Urinary bladder (tissue), 3 donors: ENCODE measurements at regions not wholly inside any gene's neighbourhood (a gene's known extent, or its start where the extent isn't known, plus 50 kb on each side); places are given as distances from the start of the nearest gene placed in this dataset.
"Not testable (repeated sequence)": the region's sequence is repeated elsewhere in the genome, so short reads cannot be mapped to it uniquely, and the experiment has no call there.

ENCODE experiments used
- DNase-seq: peaks from one replicate; pipeline ENCODE4 v3.0.0-alpha.2; 2015; ENCODE audit errors: extremely low spot score
- H3K27ac ChIP-seq: one replicate; pipeline ENCODE4 v1.5.1; 2013; ENCODE audit warnings: low read depth, mild to moderate bottlenecking, moderate library complexity
- H3K36me3 ChIP-seq: one replicate; pipeline ENCODE4 v1.6.1; 2013; ENCODE audit warnings: mild to moderate bottlenecking, moderate library complexity; ENCODE audit not compliant: insufficient read depth
- H3K4me1 ChIP-seq: one replicate; pipeline ENCODE4 v1.6.1; 2013; ENCODE audit warnings: mild to moderate bottlenecking, moderate library complexity; ENCODE audit not compliant: insufficient read depth
- H3K4me3 ChIP-seq: one replicate; pipeline ENCODE4 v1.5.1; 2013; ENCODE audit warnings: low read depth, low read length
- WGBS: extraction: QIAGEN DNeasy Blood & Tissue Kit; methylation state at CpG from one replicate; pipeline ENCODE4 v1.1.7; 2013; 5-methylcytosine and 5-hydroxymethylcytosine counted together
- donor health status: healthy with polysubstance abuse.
- donor health status: healthy.

DNA sequence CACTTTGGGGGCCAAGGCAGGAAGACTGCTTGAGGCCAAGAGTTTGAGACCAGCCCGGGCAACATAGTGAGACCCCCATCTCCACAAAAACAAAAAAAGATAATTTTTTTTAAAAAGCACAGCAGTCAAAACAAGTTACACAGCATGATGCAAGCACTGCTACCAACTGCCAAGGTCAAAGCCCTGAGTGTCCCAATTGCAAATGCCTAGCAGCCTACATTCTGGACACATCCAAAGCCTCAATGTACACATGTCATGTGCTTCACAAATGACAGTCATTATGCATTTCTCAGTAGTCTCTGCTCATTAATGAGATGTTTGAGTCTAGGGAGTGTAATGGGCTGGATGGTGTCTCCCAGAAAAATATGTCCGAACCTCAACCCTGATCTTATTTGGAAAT lies 113.7 kb upstream of the CCND2 start:
- DNase-seq, result no peak
- H3K36me3 ChIP-seq, result no peaks in the 10 kb centered on the region
- H3K27ac ChIP-seq, result no peak overlapping the region
- H3K4me1 ChIP-seq, result no peaks in the 10 kb centered on the region
- 92% methylated on average over 2 of the region's 2 CpGs for WGBS
- no peak overlapping the region for H3K4me3 ChIP-seq

DNA sequence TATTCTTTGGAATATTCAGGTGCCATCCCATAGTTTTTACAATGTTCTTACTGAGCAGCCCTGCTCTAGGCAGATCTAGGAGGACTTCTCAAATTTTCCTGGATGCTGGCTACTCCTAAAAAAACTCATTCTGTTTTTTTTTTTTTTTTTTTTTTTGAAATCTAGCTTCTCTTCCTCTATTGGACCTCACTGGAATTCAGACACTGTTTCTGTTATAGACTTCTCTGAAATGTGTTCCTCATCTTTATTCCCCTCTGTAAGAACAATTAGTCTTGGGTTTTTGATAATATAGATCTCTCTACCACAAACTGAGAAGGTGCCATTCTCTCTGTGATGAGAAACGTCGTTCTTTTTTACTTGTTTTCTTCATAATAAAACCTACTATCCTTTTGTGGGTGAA lies 115.3 kb upstream of the CCND2 start:
- Histone ChIP-seq H3K27ac (no peak overlapping the region), H3K4me3 (no peak overlapping the region), H3K36me3 (no peaks in the 10 kb centered on the region), H3K4me1 (no peaks in the 10 kb centered on the region)
- WGBS, result 86% methylated on average over 2 of the region's 2 CpGs
- DNase-seq, result no peak

DNA sequence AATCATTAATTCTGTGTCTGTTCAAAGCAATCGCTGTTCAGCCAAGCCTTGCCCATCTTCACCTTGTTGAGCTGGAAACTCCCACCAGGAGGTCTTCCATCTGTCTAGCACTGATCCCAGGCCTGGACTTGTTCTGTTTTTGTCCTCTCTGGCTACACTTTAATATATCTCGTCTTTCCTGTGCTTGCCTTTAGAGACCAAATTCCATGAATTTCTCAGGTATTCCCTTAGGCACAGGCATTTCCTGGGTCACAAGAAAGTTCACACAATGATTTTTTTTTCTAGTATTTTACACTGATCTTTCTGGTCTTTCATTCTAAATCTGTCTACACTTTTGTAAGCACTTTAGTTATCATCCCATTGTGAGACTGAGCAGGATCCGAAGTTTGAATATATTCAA lies 116.4 kb upstream of the CCND2 start:
- H3K4me3 ChIP-seq, result no peak overlapping the region
- no peak for DNase-seq
- H3K4me1 ChIP-seq, result no peaks in the 10 kb centered on the region
- 72% methylated on average over 3 of the region's 3 CpGs for WGBS
- H3K36me3 ChIP-seq, result no peaks in the 10 kb centered on the region
- no peak overlapping the region for H3K27ac ChIP-seq

- 93% methylated on average over 2 of the region's 2 CpGs for WGBS
- H3K4me1 ChIP-seq, result no peaks in the 10 kb centered on the region
- H3K27ac ChIP-seq, result no peak overlapping the region
- no peak for DNase-seq
- no peaks in the 10 kb centered on the region for H3K36me3 ChIP-seq
- no peak overlapping the region for H3K4me3 ChIP-seq
These were observed 117.2 kb upstream of the CCND2 start for GRCh38 chr12:4156317-4156716.

DNA sequence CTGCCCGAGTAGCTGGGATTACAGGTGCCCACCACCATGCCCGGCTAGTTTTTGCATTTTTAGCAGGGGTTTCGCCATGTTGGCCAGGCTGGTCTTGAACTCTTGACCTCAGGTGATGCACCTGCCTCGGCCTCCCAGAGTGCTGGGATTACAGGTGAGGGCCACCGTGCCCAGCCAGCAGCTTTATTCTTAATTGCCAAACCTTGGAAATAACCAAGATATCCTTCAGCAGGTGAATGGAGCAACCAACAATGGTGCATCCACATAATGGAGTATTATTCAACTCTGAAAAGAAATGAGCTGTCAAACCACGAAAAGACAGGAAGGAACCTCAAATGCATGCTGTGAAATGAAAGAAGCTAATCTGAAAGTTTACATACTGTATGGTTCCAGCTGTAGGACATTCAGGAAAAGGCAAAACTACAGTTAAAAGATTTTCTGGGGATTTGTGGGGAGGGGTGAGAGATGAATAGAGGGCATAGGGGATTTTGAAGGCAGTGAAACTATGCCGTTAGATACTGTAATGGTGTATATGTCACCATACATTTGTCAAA lies 118.8 kb upstream of the CCND2 start:
- H3K4me3 ChIP-seq, result no peak overlapping the region
- 89% methylated on average over 7 of the region's 7 CpGs for WGBS
- H3K36me3 ChIP-seq, result no peaks in the 10 kb centered on the region
- no peak overlapping the region for H3K27ac ChIP-seq
- DNase-seq, result no peak
- no peaks in the 10 kb centered on the region for H3K4me1 ChIP-seq

GRCh38 chr12:4153343-4153892 lies 120.1 kb upstream of the CCND2 start:
- H3K4me3 ChIP-seq, result no peak overlapping the region
- H3K4me1 ChIP-seq, result no peaks in the 10 kb centered on the region
- no peak overlapping the region for H3K27ac ChIP-seq
- DNase-seq, result no peak
- H3K36me3 ChIP-seq, result no peaks in the 10 kb centered on the region
- WGBS, result 72% methylated on average over 3 of the region's 3 CpGs

GRCh38 chr12:4152145-4152795 lies 121.3 kb upstream of the CCND2 start:
- H3K27ac ChIP-seq, result no peak overlapping the region
- H3K4me3 ChIP-seq, result no peak overlapping the region
- no peak for DNase-seq
- 75% methylated on average over 7 of the region's 7 CpGs for WGBS
- H3K4me1 ChIP-seq, result no peaks in the 10 kb centered on the region
- H3K36me3 ChIP-seq, result no peaks in the 10 kb centered on the region

DNA sequence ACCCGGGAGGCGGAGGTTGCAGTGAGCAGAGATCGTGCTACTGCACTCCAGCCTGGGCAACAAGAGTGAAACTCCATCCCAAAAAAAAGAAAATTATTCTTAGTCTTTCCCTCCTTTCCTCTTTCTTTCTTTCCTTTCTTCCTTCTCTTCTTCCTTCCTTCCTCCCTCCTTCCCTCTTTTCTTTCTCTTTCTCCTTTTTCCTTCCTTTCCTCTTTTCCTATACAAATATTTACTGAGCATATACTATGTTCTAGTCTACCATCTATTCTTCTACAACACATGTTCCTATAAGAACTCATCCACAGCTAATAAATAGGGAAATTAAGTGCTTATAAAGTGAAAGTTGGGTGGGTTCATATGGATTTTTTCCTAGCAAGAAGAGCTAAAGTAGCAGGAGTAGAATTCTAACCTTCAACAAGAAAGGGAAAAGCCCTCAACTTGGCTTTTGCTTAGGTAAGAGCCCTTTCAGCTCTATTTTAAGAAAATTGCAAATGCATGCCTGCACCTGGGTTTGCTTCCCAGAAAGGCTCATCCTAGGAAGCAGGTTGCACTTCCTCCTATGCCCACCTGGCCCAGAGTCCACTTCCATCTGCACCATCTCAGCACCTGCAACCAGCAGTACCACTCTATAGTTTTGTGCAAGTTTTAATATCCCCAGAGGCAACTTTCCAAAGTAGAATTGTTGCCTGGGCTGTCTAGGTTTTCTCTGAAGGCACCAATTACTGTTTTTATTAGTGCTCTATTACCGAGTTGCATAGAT lies 122.0 kb upstream of the CCND2 start:
- 88% methylated on average over 4 of the region's 4 CpGs for WGBS

DNA sequence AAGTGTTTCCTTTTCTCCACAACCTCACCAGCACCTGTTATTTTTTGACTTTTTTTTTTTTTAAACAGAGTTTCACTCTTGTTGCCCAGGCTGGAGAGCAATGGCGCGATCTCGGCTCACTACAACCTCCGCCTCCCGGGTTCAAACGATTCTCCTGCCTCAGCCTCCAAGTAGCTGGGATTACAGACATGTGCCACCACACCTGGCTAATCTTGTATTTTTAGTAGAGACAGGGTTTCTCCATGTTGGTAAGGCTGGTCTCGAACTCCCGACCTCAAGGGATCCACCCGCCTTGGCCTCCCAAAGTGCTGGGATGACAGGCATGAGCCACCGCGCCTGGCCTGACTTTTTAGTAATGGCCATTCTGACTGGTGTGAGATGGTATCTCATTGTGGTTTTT lies 123.2 kb upstream of the CCND2 start:
- not testable (repeated sequence) for DNase-seq, H3K27ac ChIP-seq, H3K4me3 ChIP-seq, H3K4me1 ChIP-seq, H3K36me3 ChIP-seq
- WGBS, result 96% methylated on average over 11 of the region's 11 CpGs

More for the DNA sequence above, 122.0 kb upstream of the CCND2 start:
- H3K36me3 ChIP-seq, result no peaks in the 10 kb centered on the region
- DNase-seq, result no peak
- no peaks in the 10 kb centered on the region for H3K4me1 ChIP-seq
- no peak overlapping the region for H3K27ac ChIP-seq
- H3K4me3 ChIP-seq, result no peak overlapping the region

- Histone ChIP-seq H3K4me1 (no peaks in the 10 kb centered on the region), H3K27ac (no peak overlapping the region), H3K4me3 (no peak overlapping the region), H3K36me3 (no peaks in the 10 kb centered on the region)
- DNase-seq, result no peak
- WGBS, result 73% methylated on average over 5 of the region's 5 CpGs
These were observed 125.0 kb upstream of the CCND2 start for GRCh38 chr12:4148418-4149056.

DNA sequence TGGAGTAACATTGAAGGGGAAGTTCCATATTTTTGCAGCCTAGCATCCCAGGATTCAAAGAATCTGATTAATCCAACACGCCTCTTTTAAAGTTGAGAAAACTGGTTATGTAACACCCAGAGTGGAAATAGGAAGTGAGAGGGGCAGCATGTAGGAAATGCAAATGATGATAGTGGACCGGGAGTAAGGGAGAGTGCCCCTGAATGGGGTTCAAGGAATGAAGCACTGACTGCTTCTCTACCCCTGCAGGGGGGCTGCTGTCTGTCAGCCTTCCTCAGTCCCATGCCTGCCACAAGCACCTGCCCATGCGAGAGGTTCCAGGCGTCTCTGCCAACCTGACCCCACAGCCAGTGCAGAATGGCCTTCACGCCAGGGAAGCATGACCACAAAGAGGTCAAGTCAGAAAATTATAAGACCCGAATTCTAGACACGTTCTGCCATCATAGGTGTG lies 126.5 kb upstream of the CCND2 start:
- Histone ChIP-seq H3K27ac (no peak overlapping the region), H3K4me1 (no peaks in the 10 kb centered on the region), H3K36me3 (no peaks in the 10 kb centered on the region), H3K4me3 (no peak overlapping the region)
- WGBS, result 72% methylated on average over 7 of the region's 7 CpGs
- no peak for DNase-seq

- Histone ChIP-seq H3K27ac (no peak overlapping the region), H3K4me3 (no peak overlapping the region), H3K36me3 (no peaks in the 10 kb centered on the region), H3K4me1 (no peaks in the 10 kb centered on the region)
- DNase-seq, result no peak
- whole genome bisulfite sequencing, result 74% methylated on average over 15 of the region's 15 CpGs
These were observed 127.3 kb upstream of the CCND2 start for GRCh38 chr12:4145990-4146859.

DNA sequence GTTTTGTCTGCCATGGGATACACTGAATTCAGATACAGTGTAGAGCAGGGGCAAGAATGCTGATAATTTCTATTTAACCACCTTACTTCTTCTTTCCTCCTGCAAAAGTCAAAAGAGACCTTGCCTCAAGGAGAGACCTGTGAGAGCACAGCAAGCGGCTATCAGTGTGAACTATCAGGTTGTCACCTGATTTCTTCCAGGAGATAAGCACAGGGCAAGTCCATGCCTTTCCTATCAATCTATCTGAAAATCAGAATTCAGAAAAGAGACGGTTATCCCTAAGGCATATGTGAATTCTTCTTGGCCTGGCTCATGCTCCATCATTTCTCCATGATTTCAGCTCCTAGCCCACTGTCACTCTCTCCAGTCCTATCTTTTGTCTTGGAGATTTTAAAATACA lies 128.9 kb upstream of the CCND2 start:
- Histone ChIP-seq H3K36me3 (no peaks in the 10 kb centered on the region), H3K27ac (no peak overlapping the region), H3K4me1 (no peaks in the 10 kb centered on the region), H3K4me3 (no peak overlapping the region)
- DNase-seq, result no peak
- 73% methylated on average over 2 of the region's 2 CpGs for WGBS
